Peyer's patch (tissue), 4 donors: ENCODE measurements at regions not wholly inside any gene's neighbourhood (a gene's known extent, or its start where the extent isn't known, plus 50 kb on each side); places are given as distances from the start of the nearest gene placed in this dataset.
A peak's percentile ranks its signal among the peaks of the same experiment; 100 is the strongest.

Source experiments
- DNase-seq, 3 donors: peaks; one replicate each; pipeline ENCODE4 v3.0.0-alpha.2; 2017 to 2019
- H3K27ac ChIP-seq, 4 donors: fragments of 200-600 bp; sonication (generic); one replicate each; pipeline ENCODE4 v1.5.1; 2016 to 2019
- H3K27me3 ChIP-seq, 2 donors: fragments of 200-600 bp; sonication (generic); one replicate each; pipeline ENCODE4 v1.5.1; 2019
- H3K36me3 ChIP-seq, 3 donors: fragments of 200-600 bp; sonication (generic); one replicate each; pipeline ENCODE4 v1.5.1; 2016 to 2019
- H3K4me1 ChIP-seq, 4 donors: fragments of 200-600 bp; sonication (generic); one replicate each; pipeline ENCODE4 v1.5.1; 2016 to 2019
- H3K4me3 ChIP-seq, 4 donors: fragments of 200-600 bp; sonication (generic); 1 replicate in 3 of 4; 2 replicates in 1 of 4; pipeline ENCODE4 v1.5.1; 2016 to 2019; ENCODE audit warnings: mild to moderate bottlenecking in 1 of 4
- H3K9me3 ChIP-seq, 4 donors: fragments of 200-600 bp; sonication (generic); one replicate each; pipeline ENCODE4 v1.5.1; 2016 to 2019; ENCODE audit warnings: mild to moderate bottlenecking in 1 of 4
- POLR2A ChIP-seq, 2 donors: fragments of 450-650 bp; IDR thresholded peaks; one replicate each; pipeline ENCODE4 v1.5.1; 2017; ENCODE audit warnings: antibody characterized with exemption in 2 of 2, mild to moderate bottlenecking in 2 of 2, moderate library complexity in 2 of 2
- TF ChIP-seq, protein P1 (sequence below), 6 experiments: fragments of 450-650 bp in 4 of 6; fragments of 200-600 bp in 2 of 6; sonication (generic) in 1 of 6; IDR thresholded peaks; one replicate each; pipeline ENCODE4 v1.5.1; 2017 to 2019; ENCODE audit warnings: antibody characterized with exemption in 6 of 6, mild to moderate bottlenecking in 3 of 6, moderate library complexity in 1 of 6

DNA sequence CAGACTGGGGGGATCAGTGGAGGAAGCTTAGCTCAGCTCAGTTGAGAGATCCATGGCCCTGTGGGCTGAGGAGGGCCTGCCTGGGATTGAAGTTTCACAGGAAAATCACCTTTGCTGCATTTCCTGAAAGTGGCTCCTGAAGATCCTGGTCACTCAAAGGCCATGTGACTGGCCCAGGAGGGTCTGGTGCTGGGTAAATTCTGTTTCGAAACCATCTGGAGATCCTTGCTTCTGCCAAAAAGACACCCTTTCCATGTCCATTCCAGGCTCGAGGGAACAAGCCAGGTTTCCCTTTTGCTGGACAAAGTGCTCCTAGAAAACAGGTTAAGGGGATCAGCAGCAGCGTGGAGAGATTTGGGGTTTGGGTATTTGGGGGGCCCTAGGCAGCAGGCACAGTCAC, 293.3 kb downstream of the ZNF536 start:
- Histone ChIP-seq H3K36me3 (no peaks in the 10 kb centered on the region), H3K27ac (no peak overlapping the region), H3K4me1 (peaks cover 0 to 28% (median 0%) of the 10 kb centered on the region in 4 donors), H3K4me3 (no peak overlapping the region), H3K27me3 (no peaks in the 10 kb centered on the region), H3K9me3 (no peaks in the 10 kb centered on the region)
- no peak for DNase-seq
- TF ChIP-seq, protein P1, sequence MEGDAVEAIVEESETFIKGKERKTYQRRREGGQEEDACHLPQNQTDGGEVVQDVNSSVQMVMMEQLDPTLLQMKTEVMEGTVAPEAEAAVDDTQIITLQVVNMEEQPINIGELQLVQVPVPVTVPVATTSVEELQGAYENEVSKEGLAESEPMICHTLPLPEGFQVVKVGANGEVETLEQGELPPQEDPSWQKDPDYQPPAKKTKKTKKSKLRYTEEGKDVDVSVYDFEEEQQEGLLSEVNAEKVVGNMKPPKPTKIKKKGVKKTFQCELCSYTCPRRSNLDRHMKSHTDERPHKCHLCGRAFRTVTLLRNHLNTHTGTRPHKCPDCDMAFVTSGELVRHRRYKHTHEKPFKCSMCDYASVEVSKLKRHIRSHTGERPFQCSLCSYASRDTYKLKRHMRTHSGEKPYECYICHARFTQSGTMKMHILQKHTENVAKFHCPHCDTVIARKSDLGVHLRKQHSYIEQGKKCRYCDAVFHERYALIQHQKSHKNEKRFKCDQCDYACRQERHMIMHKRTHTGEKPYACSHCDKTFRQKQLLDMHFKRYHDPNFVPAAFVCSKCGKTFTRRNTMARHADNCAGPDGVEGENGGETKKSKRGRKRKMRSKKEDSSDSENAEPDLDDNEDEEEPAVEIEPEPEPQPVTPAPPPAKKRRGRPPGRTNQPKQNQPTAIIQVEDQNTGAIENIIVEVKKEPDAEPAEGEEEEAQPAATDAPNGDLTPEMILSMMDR (IDR thresholded peaks at IDR 0.05), result no peak
- no peak for TF ChIP-seq POLR2A (IDR thresholded peaks at IDR 0.05)

- H3K27me3 ChIP-seq, result no peaks in the 10 kb centered on the region
- H3K4me3 ChIP-seq, result no peak overlapping the region
- no peaks in the 10 kb centered on the region for H3K36me3 ChIP-seq
- no peak for TF ChIP-seq POLR2A (IDR thresholded peaks at IDR 0.05)
- TF ChIP-seq, protein P1 (IDR thresholded peaks at IDR 0.05), result no peak
- H3K4me1 ChIP-seq, result peaks cover 0 to 28% (median 0%) of the 10 kb centered on the region in 4 donors
- DNase-seq, result no peak
- H3K9me3 ChIP-seq, result no peaks in the 10 kb centered on the region
- H3K27ac ChIP-seq, result peak overlapping the region in 2 of 4 donors; percentile 67 to 73
Measured at GRCh38 chr19:30663611-30664174, 291.5 kb downstream of the ZNF536 start.

DNA sequence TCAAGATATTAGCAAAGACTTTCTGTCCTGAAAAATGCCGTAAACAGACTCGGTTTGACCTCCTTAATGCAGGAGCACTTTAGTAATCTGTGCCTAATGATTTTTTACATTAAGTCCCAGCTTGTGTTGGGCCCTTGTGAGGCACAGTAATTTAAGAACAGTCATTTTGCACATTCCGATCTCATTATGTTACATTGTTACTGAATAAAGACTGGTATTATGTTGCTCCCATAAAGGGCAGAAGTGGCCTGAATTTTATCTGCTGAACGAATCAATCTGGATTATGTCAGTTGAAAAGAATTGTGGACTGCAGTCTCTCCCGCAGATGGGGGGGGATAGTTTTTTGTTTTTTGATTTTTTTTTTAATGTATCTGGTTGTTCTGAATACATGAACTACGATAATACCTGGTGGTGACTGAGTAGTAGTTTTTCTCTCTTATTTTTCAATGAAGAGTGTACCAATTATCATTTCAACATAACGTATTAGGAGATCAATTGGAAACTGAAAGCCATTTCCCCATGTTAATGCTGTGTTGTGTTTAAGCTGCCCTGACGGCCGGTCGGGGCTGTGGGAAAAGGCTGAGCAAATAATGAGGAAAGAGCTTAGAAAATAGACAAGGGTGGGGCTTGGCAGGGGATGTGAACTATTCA, 290.2 kb downstream of the ZNF536 start:
- H3K27ac ChIP-seq, result peak overlapping the region in 1 of 4 donors; percentile 27
- TF ChIP-seq, protein P1 (IDR thresholded peaks at IDR 0.05), result no peak
- no peak for TF ChIP-seq POLR2A (IDR thresholded peaks at IDR 0.05)

GRCh38 chr19:30659638-30660037, 287.5 kb downstream of the ZNF536 start:
- Histone ChIP-seq H3K27me3 (no peaks in the 10 kb centered on the region), H3K4me1 (peaks cover 0 to 17% (median 0%) of the 10 kb centered on the region in 4 donors), H3K9me3 (no peaks in the 10 kb centered on the region), H3K4me3 (no peak overlapping the region), H3K36me3 (no peaks in the 10 kb centered on the region), H3K27ac (no peak overlapping the region)
- no peak for DNase-seq
- no peak for TF ChIP-seq POLR2A (IDR thresholded peaks at IDR 0.05)
- TF ChIP-seq, protein P1 (IDR thresholded peaks at IDR 0.05), result no peak

More for the DNA sequence above, 290.2 kb downstream of the ZNF536 start:
- Histone ChIP-seq H3K9me3 (no peaks in the 10 kb centered on the region), H3K4me3 (no peak overlapping the region), H3K27me3 (no peaks in the 10 kb centered on the region), H3K36me3 (no peaks in the 10 kb centered on the region), H3K4me1 (peaks cover 0 to 28% (median 0%) of the 10 kb centered on the region in 4 donors)
- DNase-seq, result no peak

DNA sequence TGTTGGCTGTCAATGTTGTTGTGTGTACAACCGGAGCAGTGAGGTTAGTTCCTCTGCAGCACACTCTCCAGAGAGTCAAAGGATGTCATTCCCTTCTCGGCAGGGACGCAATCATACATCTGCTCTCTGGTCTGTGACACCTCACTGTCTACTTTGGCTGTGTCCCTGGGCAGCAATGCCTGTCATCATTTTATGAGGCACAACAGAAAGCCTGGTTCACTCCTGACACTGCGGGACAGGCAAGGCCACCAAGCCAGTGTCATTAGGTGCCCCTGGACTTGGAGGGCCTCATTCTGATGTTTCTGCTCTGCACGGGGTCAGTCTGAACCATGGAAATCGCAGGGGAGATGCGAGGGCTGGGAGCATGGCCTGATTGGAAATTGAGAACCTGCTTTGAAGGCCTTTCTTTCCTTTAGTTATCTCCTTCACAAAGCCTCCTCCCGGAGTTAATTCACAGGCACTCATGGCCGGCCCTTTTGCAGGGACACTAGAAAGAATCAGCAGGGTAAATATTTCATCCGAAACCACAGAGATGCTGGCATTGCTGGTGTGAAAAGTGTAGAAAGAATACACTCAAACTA, 284.4 kb downstream of the ZNF536 start:
- Histone ChIP-seq H3K4me3 (no peak overlapping the region), H3K27me3 (no peaks in the 10 kb centered on the region), H3K36me3 (no peaks in the 10 kb centered on the region), H3K4me1 (no peaks in the 10 kb centered on the region), H3K9me3 (no peaks in the 10 kb centered on the region), H3K27ac (no peak overlapping the region)
- TF ChIP-seq, protein P1 (IDR thresholded peaks at IDR 0.05), result no peak
- no peak for TF ChIP-seq POLR2A (IDR thresholded peaks at IDR 0.05)
- no peak for DNase-seq
